ENCODE measurements at regions not wholly inside any gene's neighbourhood (a gene's known extent, or its start where the extent isn't known, plus 50 kb on each side); places are given as distances from the start of the nearest gene placed in this dataset.

- TF ChIP-seq, protein P1, sequence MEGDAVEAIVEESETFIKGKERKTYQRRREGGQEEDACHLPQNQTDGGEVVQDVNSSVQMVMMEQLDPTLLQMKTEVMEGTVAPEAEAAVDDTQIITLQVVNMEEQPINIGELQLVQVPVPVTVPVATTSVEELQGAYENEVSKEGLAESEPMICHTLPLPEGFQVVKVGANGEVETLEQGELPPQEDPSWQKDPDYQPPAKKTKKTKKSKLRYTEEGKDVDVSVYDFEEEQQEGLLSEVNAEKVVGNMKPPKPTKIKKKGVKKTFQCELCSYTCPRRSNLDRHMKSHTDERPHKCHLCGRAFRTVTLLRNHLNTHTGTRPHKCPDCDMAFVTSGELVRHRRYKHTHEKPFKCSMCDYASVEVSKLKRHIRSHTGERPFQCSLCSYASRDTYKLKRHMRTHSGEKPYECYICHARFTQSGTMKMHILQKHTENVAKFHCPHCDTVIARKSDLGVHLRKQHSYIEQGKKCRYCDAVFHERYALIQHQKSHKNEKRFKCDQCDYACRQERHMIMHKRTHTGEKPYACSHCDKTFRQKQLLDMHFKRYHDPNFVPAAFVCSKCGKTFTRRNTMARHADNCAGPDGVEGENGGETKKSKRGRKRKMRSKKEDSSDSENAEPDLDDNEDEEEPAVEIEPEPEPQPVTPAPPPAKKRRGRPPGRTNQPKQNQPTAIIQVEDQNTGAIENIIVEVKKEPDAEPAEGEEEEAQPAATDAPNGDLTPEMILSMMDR (IDR thresholded peaks at IDR 0.05) = no peak
- TF ChIP-seq POLR2A (IDR thresholded peaks at IDR 0.05) = no peak
Observed at GRCh38 chr5:110896901-110897300, 158.1 kb downstream of the SLC25A46 start.
